HEK293 (cell line): ENCODE measurements at regions not wholly inside any gene's neighbourhood (a gene's known extent, or its start where the extent isn't known, plus 50 kb on each side); places are given as distances from the start of the nearest gene placed in this dataset.

Source experiments
- KLF7 ChIP-seq: fragments of 450-650 bp; formaldehyde crosslinking; IDR thresholded peaks from 2 replicates; pipeline ENCODE4 v1.5.1; 2016; ENCODE audit warnings: missing biosample characterization, missing genetic modification characterization, borderline replicate concordance
- KLF9 ChIP-seq: fragments of 450-650 bp; formaldehyde crosslinking; IDR thresholded peaks from 2 replicates; pipeline ENCODE4 v1.5.1; 2016; ENCODE audit warnings: missing biosample characterization, missing genetic modification characterization, low read depth
- MZF1 ChIP-seq: fragments of 450-650 bp; formaldehyde crosslinking; IDR thresholded peaks from 2 replicates; pipeline ENCODE4 v1.5.1; 2017; ENCODE audit warnings: missing biosample characterization, missing genetic modification characterization, borderline replicate concordance
- ZBTB17 ChIP-seq: fragments of 450-650 bp; formaldehyde crosslinking; IDR thresholded peaks from 2 replicates; pipeline ENCODE4 v1.5.1; 2016; ENCODE audit warnings: missing biosample characterization, missing genetic modification characterization
- ZFP37 ChIP-seq: fragments of 450-650 bp; formaldehyde crosslinking; IDR thresholded peaks from 2 replicates; pipeline ENCODE4 v1.5.1; 2016; ENCODE audit warnings: missing biosample characterization, missing genetic modification characterization
- ZNF157 ChIP-seq: fragments of 450-650 bp; formaldehyde crosslinking; IDR thresholded peaks from 2 replicates; pipeline ENCODE4 v1.5.1; 2016; ENCODE audit warnings: missing biosample characterization, missing genetic modification characterization
- ZNF654 ChIP-seq: fragments of 450-650 bp; formaldehyde crosslinking; IDR thresholded peaks from 2 replicates; pipeline ENCODE4 v1.5.1; 2016; ENCODE audit warnings: low read depth, missing biosample characterization, missing genetic modification characterization
- TF ChIP-seq, protein P1 (sequence below): fragments of 450-650 bp; formaldehyde crosslinking; IDR thresholded peaks from 2 replicates; pipeline ENCODE4 v1.5.1; 2016; ENCODE audit warnings: missing biosample characterization, missing genetic modification characterization

DNA sequence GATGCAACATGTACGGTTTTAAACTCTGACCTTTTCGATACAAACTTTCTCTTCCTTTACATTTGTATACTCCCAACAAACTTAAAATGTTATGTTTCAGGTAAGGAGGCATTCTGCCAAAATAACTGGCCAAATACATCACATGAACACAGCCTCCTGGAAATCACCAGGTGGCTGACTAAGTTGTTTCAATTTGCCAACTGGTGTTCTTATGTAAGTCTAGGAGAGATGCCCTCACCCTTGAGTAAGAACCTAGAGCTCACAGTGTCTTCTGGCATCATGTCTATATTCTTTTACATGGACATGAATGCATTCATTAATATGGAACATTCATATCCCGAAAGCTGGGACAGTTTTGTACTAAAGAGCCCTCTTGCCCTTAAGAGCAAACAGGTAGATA, 341.1 kb upstream of the NR2F2 start:
- TF ChIP-seq ZBTB17 (tag by site-specific recombination) (no peak), KLF9 (tag by site-specific recombination) (no peak), KLF7 (tag by site-specific recombination) (no peak), ZNF157 (tag by site-specific recombination) (no peak), MZF1 (tag by site-specific recombination) (no peak), ZNF654 (tag by site-specific recombination) (no peak), ZFP37 (tag by site-specific recombination) (no peak)
- TF ChIP-seq, protein P1, sequence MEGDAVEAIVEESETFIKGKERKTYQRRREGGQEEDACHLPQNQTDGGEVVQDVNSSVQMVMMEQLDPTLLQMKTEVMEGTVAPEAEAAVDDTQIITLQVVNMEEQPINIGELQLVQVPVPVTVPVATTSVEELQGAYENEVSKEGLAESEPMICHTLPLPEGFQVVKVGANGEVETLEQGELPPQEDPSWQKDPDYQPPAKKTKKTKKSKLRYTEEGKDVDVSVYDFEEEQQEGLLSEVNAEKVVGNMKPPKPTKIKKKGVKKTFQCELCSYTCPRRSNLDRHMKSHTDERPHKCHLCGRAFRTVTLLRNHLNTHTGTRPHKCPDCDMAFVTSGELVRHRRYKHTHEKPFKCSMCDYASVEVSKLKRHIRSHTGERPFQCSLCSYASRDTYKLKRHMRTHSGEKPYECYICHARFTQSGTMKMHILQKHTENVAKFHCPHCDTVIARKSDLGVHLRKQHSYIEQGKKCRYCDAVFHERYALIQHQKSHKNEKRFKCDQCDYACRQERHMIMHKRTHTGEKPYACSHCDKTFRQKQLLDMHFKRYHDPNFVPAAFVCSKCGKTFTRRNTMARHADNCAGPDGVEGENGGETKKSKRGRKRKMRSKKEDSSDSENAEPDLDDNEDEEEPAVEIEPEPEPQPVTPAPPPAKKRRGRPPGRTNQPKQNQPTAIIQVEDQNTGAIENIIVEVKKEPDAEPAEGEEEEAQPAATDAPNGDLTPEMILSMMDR (tag by site-specific recombination), result no peak
